Ishikawa (cell line): ENCODE measurements at regions not wholly inside any gene's neighbourhood (a gene's known extent, or its start where the extent isn't known, plus 50 kb on each side); places are given as distances from the start of the nearest gene placed in this dataset.

Experiments
- CEBPB ChIP-seq: IDR thresholded peaks from 2 replicates; pipeline ENCODE4 v1.6.1; 2012
- CREB1 ChIP-seq: IDR thresholded peaks from 2 replicates; pipeline ENCODE4 v1.6.1; 2012; ENCODE audit warnings: low read depth
- EGR1 ChIP-seq: IDR thresholded peaks from 2 replicates; pipeline ENCODE4 v1.6.1; 2012
- EP300 ChIP-seq: IDR thresholded peaks from 2 replicates; pipeline ENCODE4 v1.6.1; 2012; ENCODE audit warnings: borderline replicate concordance
- FOXM1 ChIP-seq: IDR thresholded peaks from 2 replicates; pipeline ENCODE4 v1.6.1; 2012; ENCODE audit warnings: low read depth, borderline replicate concordance
- MAX ChIP-seq: IDR thresholded peaks from 2 replicates; pipeline ENCODE4 v1.6.1; 2012
- NFIC ChIP-seq: IDR thresholded peaks from 2 replicates; pipeline ENCODE4 v1.6.1; 2012
- RAD21 ChIP-seq: IDR thresholded peaks from 2 replicates; pipeline ENCODE4 v1.6.1; 2012; ENCODE audit warnings: low read depth
- REST ChIP-seq: IDR thresholded peaks from 2 replicates; pipeline ENCODE4 v1.6.1; 2012; ENCODE audit warnings: low read depth, mild to moderate bottlenecking
- TAF1 ChIP-seq: IDR thresholded peaks from 2 replicates; pipeline ENCODE4 v1.6.1; 2012; ENCODE audit warnings: low read depth, mild to moderate bottlenecking
- TCF12 ChIP-seq: IDR thresholded peaks from 2 replicates; pipeline ENCODE4 v1.6.1; 2012; ENCODE audit warnings: low read depth
- TEAD4 ChIP-seq: IDR thresholded peaks from 2 replicates; pipeline ENCODE4 v1.6.1; 2012
- USF1 ChIP-seq: IDR thresholded peaks from 2 replicates; pipeline ENCODE4 v1.6.1; 2012
- YY1 ChIP-seq: IDR thresholded peaks from 2 replicates; pipeline ENCODE4 v1.6.1; 2012; ENCODE audit warnings: low read depth
- ZBTB7A ChIP-seq: IDR thresholded peaks from 2 replicates; pipeline ENCODE4 v1.6.1; 2012; ENCODE audit warnings: low read depth

- TF ChIP-seq ZBTB7A (no peak), TAF1 (no peak), TEAD4 (no peak), EGR1 (no peak), YY1 (no peak), CEBPB (no peak), REST (no peak), MAX (no peak), EP300 (no peak), USF1 (no peak), FOXM1 (no peak), RAD21 (no peak), CREB1 (no peak), TCF12 (no peak), NFIC (no peak)
These were observed 86.5 kb upstream of the FOXN3 start for GRCh38 chr14:89503431-89503996.

- TF ChIP-seq NFIC (no peak), TAF1 (no peak), RAD21 (no peak), REST (no peak), YY1 (no peak), TEAD4 (no peak), FOXM1 (no peak), EP300 (no peak), EGR1 (no peak), CREB1 (no peak), ZBTB7A (no peak)
These were observed 85.9 kb upstream of the FOXN3 start for GRCh38 chr14:89502966-89503365.

GRCh38 chr14:89501381-89501780 lies 84.3 kb upstream of the FOXN3 start:
- TF ChIP-seq YY1, result no peak
- no peak for TF ChIP-seq RAD21
- no peak for TF ChIP-seq NFIC
- no peak for TF ChIP-seq USF1
- TF ChIP-seq CREB1, result no peak
- TF ChIP-seq MAX, result no peak
- TF ChIP-seq ZBTB7A, result no peak
- no peak for TF ChIP-seq REST
- TF ChIP-seq EGR1, result no peak

- TF ChIP-seq ZBTB7A, result no peak
- TF ChIP-seq REST, result no peak
- no peak for TF ChIP-seq YY1
- TF ChIP-seq CREB1, result no peak
- TF ChIP-seq RAD21, result no peak
- TF ChIP-seq CEBPB, result no peak
- TF ChIP-seq USF1, result no peak
- no peak for TF ChIP-seq FOXM1
- no peak for TF ChIP-seq MAX
- TF ChIP-seq EGR1, result no peak
- no peak for TF ChIP-seq TCF12
- TF ChIP-seq EP300, result no peak
- no peak for TF ChIP-seq TEAD4
- no peak for TF ChIP-seq TAF1
- no peak for TF ChIP-seq NFIC
These were observed 83.3 kb upstream of the FOXN3 start for GRCh38 chr14:89500303-89500702.
